OCI-LY7 (cell line): ENCODE measurements at regions not wholly inside any gene's neighbourhood (a gene's known extent, or its start where the extent isn't known, plus 50 kb on each side); places are given as distances from the start of the nearest gene placed in this dataset.

Source experiments
- CTCF ChIP-seq: fragments of 200-600 bp; sonication (generic); conservative IDR thresholded peaks from 2 replicates; pipeline ENCODE4 v1.5.1; 2014; ENCODE audit warnings: mild to moderate bottlenecking, antibody characterized with exemption, low read length, moderate library complexity, mixed read lengths
- EZH2phosphoT487 ChIP-seq: fragments of 200-600 bp; sonication (generic); IDR thresholded peaks from 2 replicates; pipeline ENCODE4 v1.6.1; 2018; ENCODE audit warnings: low read depth, borderline replicate concordance, mild to moderate bottlenecking, mixed run types, antibody characterized with exemption, low read length, moderate library complexity, mixed read lengths

DNA sequence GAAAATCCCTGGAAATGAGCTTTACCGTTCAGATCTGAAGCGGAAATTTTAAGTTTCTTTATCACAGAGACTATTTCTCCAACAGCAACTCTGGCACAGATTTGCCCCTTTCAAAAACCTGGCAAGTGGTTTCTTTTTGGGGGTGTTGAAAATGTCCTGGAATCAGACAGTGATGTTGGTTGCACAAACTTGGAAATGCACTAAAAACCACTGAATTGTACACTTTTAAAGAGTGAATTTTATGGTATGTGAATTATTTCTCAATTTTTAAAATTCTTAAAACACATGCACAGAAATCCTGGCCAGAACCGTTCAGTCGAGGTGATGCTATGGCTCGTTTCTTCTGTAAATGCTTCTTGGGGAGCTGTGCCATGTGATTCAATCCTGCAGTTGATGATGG is 121.2 kb upstream of the RBPJ start:
- no peak for TF ChIP-seq CTCF
- no peak for TF ChIP-seq EZH2phosphoT487
